Panc1 (cell line): ENCODE measurements at regions not wholly inside any gene's neighbourhood (a gene's known extent, or its start where the extent isn't known, plus 50 kb on each side); places are given as distances from the start of the nearest gene placed in this dataset.
"Not testable (repeated sequence)": the region's sequence is repeated elsewhere in the genome, so short reads cannot be mapped to it uniquely, and the experiment has no call there.

Experiments used
- ATAC-seq: fragments of 200-7000 bp; cut with Tn5 transposase; 2 replicates; pipeline ENCODE4 v1.9.1; 2020; ENCODE audit warnings: mild to moderate bottlenecking, moderate library complexity
- BruUV-seq: library from RNA; stranded (reverse); fragments of 400-500 nt; replicated peaks from 2 replicates; lab custom pipeline; 2021; lab: Mats Ljungman, UMichigan
- CTCF ChIA-PET: fragments of 300-600 bp; sonication (Branson Sonifier 250); formaldehyde crosslinking; loops from one replicate; lab custom pipeline; 2022; ENCODE audit warnings: antibody characterized with exemption; lab: Charles Lee
- POLR2A ChIA-PET: fragments of 300-600 bp; sonication (Branson Sonifier 250); formaldehyde crosslinking; loops from one replicate; lab custom pipeline; 2022; ENCODE audit warnings: antibody characterized with exemption; lab: Charles Lee
- DNase-seq: peaks from one replicate; pipeline ENCODE4 v3.0.0-alpha.2; 2010; ENCODE audit warnings: low read depth, low spot score
- H3K27ac ChIP-seq: 2 replicates; pipeline ENCODE4 v1.5.1; 2011; ENCODE audit warnings: mild to moderate bottlenecking, low read length, inconsistent platforms
- H3K27me3 ChIP-seq: fragments of 200-500 bp; sonication (Bioruptor generic); 2 replicates; pipeline ENCODE4 v1.6.0; 2014; ENCODE audit warnings: low read length, inconsistent platforms; ENCODE audit not compliant: control insufficient read depth, insufficient read depth
- H3K36me3 ChIP-seq: fragments of 200-500 bp; sonication (Bioruptor generic); 2 replicates; pipeline ENCODE4 v1.5.1; 2014; ENCODE audit warnings: inconsistent platforms, mild to moderate bottlenecking, low read length, moderate library complexity; ENCODE audit not compliant: control insufficient read depth, insufficient read depth
- H3K4me1 ChIP-seq: 2 replicates; pipeline ENCODE4 v1.5.1; 2011; ENCODE audit warnings: inconsistent platforms, mild to moderate bottlenecking, low read length, moderate library complexity; ENCODE audit not compliant: control insufficient read depth, insufficient read depth
- H3K4me3 ChIP-seq, 2 experiments: 2 replicates each; pipeline ENCODE4 v1.5.1; 2011 to 2012; ENCODE audit warnings: low read depth in 2 of 2, low read length in 2 of 2, mild to moderate bottlenecking in 2 of 2, inconsistent platforms in 1 of 2, moderate library complexity in 1 of 2
- H3K9me3 ChIP-seq: fragments of 200-500 bp; sonication (Bioruptor generic); 2 replicates; pipeline ENCODE4 v1.5.1; 2014; ENCODE audit warnings: low read depth, mild to moderate bottlenecking, inconsistent platforms, low read length, moderate library complexity; ENCODE audit not compliant: control insufficient read depth, insufficient read depth
- POLR2AphosphoS5 ChIP-seq: IDR thresholded peaks from 2 replicates; pipeline ENCODE4 v1.6.1; 2012; ENCODE audit warnings: mild to moderate bottlenecking, low read depth, low read length, moderate library complexity
- SIN3A ChIP-seq: IDR thresholded peaks from 2 replicates; pipeline ENCODE4 v1.6.1; 2012; ENCODE audit warnings: low read depth, mild to moderate bottlenecking, low read length, moderate library complexity, borderline replicate concordance; ENCODE audit not compliant: insufficient read depth
- TCF7L2 ChIP-seq: IDR thresholded peaks from 2 replicates; pipeline ENCODE4 v1.6.1; 2011; ENCODE audit warnings: mild to moderate bottlenecking, low read depth, low read length, inconsistent platforms
- in situ Hi-C: cut with HindIII; loops from 2 replicates; pipeline ENCODE4 v1.10.0; 2016; ENCODE audit warnings: low sequenced_read_pairs, low pct_unique_long_range_greater_than_20kb
- intact Hi-C: fragments of 100-400 bp; cut with micrococcal nuclease; formaldehyde crosslinking; loops from one replicate; pipeline ENCODE4 v1.10.0; 2022; ENCODE audit not compliant: unreplicated experiment
- TF ChIP-seq, protein P1 (sequence below), 2 experiments: IDR thresholded peaks; 2 replicates each; pipeline ENCODE4 v1.6.1; 2011 to 2012; ENCODE audit warnings: low read depth in 2 of 2, control low read depth in 1 of 2, low read length in 1 of 2, mild to moderate bottlenecking in 1 of 2, moderate library complexity in 1 of 2; ENCODE audit not compliant: insufficient read depth in 1 of 2
- TF ChIP-seq, protein P2 (sequence below): fragments of 450-650 bp; IDR thresholded peaks from 2 replicates; pipeline ENCODE4 v1.5.1; 2017; ENCODE audit warnings: mild to moderate bottlenecking

DNA sequence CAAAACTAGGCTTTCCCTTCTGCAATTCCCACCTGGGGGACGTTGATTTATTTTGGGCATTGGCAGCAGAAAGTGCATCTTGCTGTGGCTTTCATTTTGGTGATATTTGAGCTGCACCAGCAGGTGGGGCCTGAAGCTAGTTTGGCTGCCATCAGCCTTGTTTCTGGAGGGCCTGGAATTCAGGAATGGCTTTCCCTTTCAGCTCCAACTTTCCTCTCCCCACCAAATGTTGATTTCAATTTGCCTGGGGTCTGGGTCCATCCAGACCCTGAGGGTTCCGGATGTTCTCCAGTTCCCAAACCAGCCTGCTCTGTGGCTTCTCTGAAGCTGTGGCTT, 640.4 kb downstream of the TYW1 start:
- DNase-seq (no peak), ATAC-seq (no peak)
- Histone ChIP-seq H3K27ac (no peak overlapping the region), H3K36me3 (no peaks in the 10 kb centered on the region), H3K4me1 (no peaks in the 10 kb centered on the region), H3K4me3 (no peak overlapping the region), H3K27me3 (no peaks in the 10 kb centered on the region; the same call in 1 of the 2 replicates), H3K9me3 (no peaks in the 10 kb centered on the region)
- BruUV-seq = no TSS peak
- TF ChIP-seq TCF7L2 (no peak), POLR2AphosphoS5 (no peak), SIN3A (no peak)
- TF ChIP-seq, protein P1, sequence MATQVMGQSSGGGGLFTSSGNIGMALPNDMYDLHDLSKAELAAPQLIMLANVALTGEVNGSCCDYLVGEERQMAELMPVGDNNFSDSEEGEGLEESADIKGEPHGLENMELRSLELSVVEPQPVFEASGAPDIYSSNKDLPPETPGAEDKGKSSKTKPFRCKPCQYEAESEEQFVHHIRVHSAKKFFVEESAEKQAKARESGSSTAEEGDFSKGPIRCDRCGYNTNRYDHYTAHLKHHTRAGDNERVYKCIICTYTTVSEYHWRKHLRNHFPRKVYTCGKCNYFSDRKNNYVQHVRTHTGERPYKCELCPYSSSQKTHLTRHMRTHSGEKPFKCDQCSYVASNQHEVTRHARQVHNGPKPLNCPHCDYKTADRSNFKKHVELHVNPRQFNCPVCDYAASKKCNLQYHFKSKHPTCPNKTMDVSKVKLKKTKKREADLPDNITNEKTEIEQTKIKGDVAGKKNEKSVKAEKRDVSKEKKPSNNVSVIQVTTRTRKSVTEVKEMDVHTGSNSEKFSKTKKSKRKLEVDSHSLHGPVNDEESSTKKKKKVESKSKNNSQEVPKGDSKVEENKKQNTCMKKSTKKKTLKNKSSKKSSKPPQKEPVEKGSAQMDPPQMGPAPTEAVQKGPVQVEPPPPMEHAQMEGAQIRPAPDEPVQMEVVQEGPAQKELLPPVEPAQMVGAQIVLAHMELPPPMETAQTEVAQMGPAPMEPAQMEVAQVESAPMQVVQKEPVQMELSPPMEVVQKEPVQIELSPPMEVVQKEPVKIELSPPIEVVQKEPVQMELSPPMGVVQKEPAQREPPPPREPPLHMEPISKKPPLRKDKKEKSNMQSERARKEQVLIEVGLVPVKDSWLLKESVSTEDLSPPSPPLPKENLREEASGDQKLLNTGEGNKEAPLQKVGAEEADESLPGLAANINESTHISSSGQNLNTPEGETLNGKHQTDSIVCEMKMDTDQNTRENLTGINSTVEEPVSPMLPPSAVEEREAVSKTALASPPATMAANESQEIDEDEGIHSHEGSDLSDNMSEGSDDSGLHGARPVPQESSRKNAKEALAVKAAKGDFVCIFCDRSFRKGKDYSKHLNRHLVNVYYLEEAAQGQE (IDR thresholded peaks at IDR 0.05; ENCODE audit: insufficient read depth in 1 of 2, low read depth in 2 of 2, low read length in 1 of 2) = no peak
- TF ChIP-seq, protein P2, sequence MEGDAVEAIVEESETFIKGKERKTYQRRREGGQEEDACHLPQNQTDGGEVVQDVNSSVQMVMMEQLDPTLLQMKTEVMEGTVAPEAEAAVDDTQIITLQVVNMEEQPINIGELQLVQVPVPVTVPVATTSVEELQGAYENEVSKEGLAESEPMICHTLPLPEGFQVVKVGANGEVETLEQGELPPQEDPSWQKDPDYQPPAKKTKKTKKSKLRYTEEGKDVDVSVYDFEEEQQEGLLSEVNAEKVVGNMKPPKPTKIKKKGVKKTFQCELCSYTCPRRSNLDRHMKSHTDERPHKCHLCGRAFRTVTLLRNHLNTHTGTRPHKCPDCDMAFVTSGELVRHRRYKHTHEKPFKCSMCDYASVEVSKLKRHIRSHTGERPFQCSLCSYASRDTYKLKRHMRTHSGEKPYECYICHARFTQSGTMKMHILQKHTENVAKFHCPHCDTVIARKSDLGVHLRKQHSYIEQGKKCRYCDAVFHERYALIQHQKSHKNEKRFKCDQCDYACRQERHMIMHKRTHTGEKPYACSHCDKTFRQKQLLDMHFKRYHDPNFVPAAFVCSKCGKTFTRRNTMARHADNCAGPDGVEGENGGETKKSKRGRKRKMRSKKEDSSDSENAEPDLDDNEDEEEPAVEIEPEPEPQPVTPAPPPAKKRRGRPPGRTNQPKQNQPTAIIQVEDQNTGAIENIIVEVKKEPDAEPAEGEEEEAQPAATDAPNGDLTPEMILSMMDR = no peak
- ChIA-PET CTCF (no interaction called here), POLR2A (no interaction called here)
- intact Hi-C loops (no loop called here), in situ Hi-C loops (no loop called here)

DNA sequence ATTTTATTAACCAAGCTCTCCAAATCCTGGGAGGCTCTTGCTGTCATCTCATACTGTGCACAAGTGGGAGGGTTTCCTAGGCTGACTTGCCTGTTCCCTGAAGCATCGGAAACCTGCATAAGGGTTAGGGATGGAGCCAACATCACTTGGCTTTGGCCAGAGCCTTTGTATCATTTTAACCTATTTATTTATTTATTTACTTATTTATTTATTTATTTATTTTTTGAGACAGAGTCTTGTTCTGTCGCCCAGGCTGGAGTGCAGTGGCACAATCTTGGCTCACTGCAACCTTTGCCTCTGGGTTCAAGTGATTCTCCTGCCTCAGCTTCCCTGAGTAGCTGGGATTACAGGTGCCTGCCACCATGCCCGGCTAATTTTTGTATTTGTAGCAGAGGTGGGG, 645.9 kb downstream of the TYW1 start:
- H3K9me3 ChIP-seq, H3K27me3 ChIP-seq, POLR2A ChIA-PET, ATAC-seq, H3K4me1 ChIP-seq, H3K27ac ChIP-seq, BruUV-seq, in situ Hi-C loops, DNase-seq, intact Hi-C loops, CTCF ChIA-PET, H3K4me3 ChIP-seq, H3K36me3 ChIP-seq: not testable (repeated sequence)

DNA sequence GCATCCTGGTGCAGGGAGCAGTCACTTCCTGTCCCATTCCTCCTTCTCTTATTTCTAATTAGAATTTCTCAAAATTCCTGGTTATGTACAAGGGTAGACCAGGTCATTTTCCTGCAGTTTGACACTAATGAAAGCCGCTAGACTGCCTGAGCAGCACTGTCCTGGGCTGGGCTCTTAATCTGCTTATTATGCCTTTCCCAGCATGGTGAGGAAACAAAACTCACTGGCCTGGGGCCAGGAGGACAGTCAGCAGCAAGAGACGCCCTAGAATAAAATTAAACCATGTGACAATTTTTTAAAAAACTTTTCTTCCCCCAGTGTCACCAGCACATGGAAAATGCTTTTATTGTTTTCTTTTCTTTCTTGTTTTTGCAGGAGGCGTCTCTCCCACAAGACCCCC, 647.5 kb downstream of the TYW1 start:
- H3K4me3 ChIP-seq = no peak overlapping the region
- no peaks in the 10 kb centered on the region for H3K4me1 ChIP-seq
- POLR2A ChIA-PET = no interaction called here
- in situ Hi-C loops = no loop called here
- DNase-seq = no peak
- no TSS peak for BruUV-seq
- H3K9me3 ChIP-seq = no peaks in the 10 kb centered on the region
- H3K27me3 ChIP-seq = no peaks in the 10 kb centered on the region
- no peaks in the 10 kb centered on the region for H3K36me3 ChIP-seq
- CTCF ChIA-PET = no interaction called here
- H3K27ac ChIP-seq = no peak overlapping the region
- no peak for ATAC-seq
- intact Hi-C loops = no loop called here
- TF ChIP-seq POLR2AphosphoS5 (no peak), SIN3A (no peak), TCF7L2 (no peak)
- TF ChIP-seq, protein P1 (IDR thresholded peaks at IDR 0.05; ENCODE audit: insufficient read depth in 1 of 2, low read depth in 2 of 2, low read length in 1 of 2) = no peak
- TF ChIP-seq, protein P2 = no peak
